Heart left ventricle (tissue), 16 donors: ENCODE measurements at regions not wholly inside any gene's neighbourhood (a gene's known extent, or its start where the extent isn't known, plus 50 kb on each side); places are given as distances from the start of the nearest gene placed in this dataset.

ENCODE experiments used
- ATAC-seq, 4 donors: fragments of 200-7000 bp; cut with Tn5 transposase; one replicate each; pipeline ENCODE4 v1.9.1; 2020 to 2022; ENCODE audit warnings: moderate library complexity in 4 of 4, mild to moderate bottlenecking in 3 of 4, moderate number of reproducible peaks in 1 of 4
- DNase-seq, 5 donors: peaks; one replicate each; pipeline ENCODE4 v3.0.0-alpha.2; 2020
- H3K27ac ChIP-seq, 12 donors: fragments of 200-600 bp; sonication (generic) in 4 of 12; one replicate each; pipeline versions ENCODE4 v1.5.0 to v1.8.0; 2016 to 2022; ENCODE audit warnings: mild to moderate bottlenecking in 2 of 12
- H3K27me3 ChIP-seq, 9 donors: fragments of 200-600 bp; sonication (generic) in 2 of 9; one replicate each; pipeline versions ENCODE4 v1.5.1 to v1.8.0; 2016 to 2022; ENCODE audit warnings: mild to moderate bottlenecking in 3 of 9
- H3K36me3 ChIP-seq, 9 donors: fragments of 200-600 bp; sonication (generic) in 2 of 9; one replicate each; pipeline versions ENCODE4 v1.5.0 to v1.8.0; 2018 to 2022; ENCODE audit warnings: mild to moderate bottlenecking in 2 of 9
- H3K4me1 ChIP-seq, 12 donors: fragments of 200-600 bp; sonication (generic) in 4 of 12; one replicate each; pipeline versions ENCODE4 v1.5.0 to v1.8.0; 2016 to 2022; ENCODE audit warnings: mild to moderate bottlenecking in 3 of 12
- H3K4me3 ChIP-seq, 12 donors: fragments of 200-600 bp; sonication (generic) in 4 of 12; one replicate each; pipeline versions ENCODE4 v1.5.0 to v1.8.0; 2017 to 2022; ENCODE audit warnings: mild to moderate bottlenecking in 9 of 12, moderate library complexity in 4 of 12
- H3K9me3 ChIP-seq, 12 donors: fragments of 200-600 bp; sonication (generic) in 4 of 12; one replicate each; pipeline versions ENCODE4 v1.5.0 to v1.8.0; 2016 to 2022; ENCODE audit warnings: mild to moderate bottlenecking in 1 of 12
- POLR2A ChIP-seq, 2 donors: fragments of 450-650 bp; IDR thresholded peaks; one replicate each; pipeline ENCODE4 v1.6.1; 2017; ENCODE audit warnings: antibody characterized with exemption in 2 of 2, mild to moderate bottlenecking in 2 of 2, moderate library complexity in 2 of 2
- WGBS, 4 donors: extraction: QIAGEN DNeasy Blood & Tissue Kit in 2 of 4; methylation state at CpG; one replicate each; pipeline versions ENCODE4 v1.1.5 to v1.1.7; 2013 to 2018; 5-methylcytosine and 5-hydroxymethylcytosine counted together
- intact Hi-C, 10 donors: fragments of 100-400 bp; cut with DNase I; formaldehyde crosslinking; loops; one replicate each; pipeline versions ENCODE4 v1.11.1 to v1.14.2; 2022
- TF ChIP-seq, protein P1 (sequence below), 12 donors: fragments of 200-600 bp; sonication (generic) in 4 of 12; IDR thresholded peaks; one replicate each; pipeline versions ENCODE4 v1.5.0 to v1.8.0; 2018 to 2022; ENCODE audit warnings: antibody characterized with exemption in 12 of 12, mild to moderate bottlenecking in 5 of 12
- donor health status: ischemic (EF 13 %, LVEDD 7.1; RV severe dilation, severe dysfunction).
- donor health status: healthy with polysubstance abuse.
- donor health status: DM: no; HTN: yes; CAD: no.
- donor health status: DM: no; HTN: no; CAD: no.
- donor health status: ischemic (EF 25% LVEDD 6.9; RV normal size, moderate dysfunction).
- donor health status: ischemic (EF 25% LVEDD 5.7; RV mildly dilated, moderate dysfunction).
- donor health status: healthy.
- donor health status: DM: yes; HTN: yes; CAD: no.
- donor health status: ischemic (EF 35%, LVEDD 5.7; RV mildly dilated, moderate dysfunction).
- donor health status: nonischemic (EF 11% LVEDD 7.7; RV severe dilation, severe dysfunction).
- donor health status: DM: yes; HTN: yes; CAD: no.
- donor health status: PGD.
- donor health status: ischemic (EF 29% LVEDD 5.4; RV normal size, mild dysfunction).
- donor health status: nonischemic (EF 23%, LVEDD 6.1; RV moderate dilation, normal function).

DNA sequence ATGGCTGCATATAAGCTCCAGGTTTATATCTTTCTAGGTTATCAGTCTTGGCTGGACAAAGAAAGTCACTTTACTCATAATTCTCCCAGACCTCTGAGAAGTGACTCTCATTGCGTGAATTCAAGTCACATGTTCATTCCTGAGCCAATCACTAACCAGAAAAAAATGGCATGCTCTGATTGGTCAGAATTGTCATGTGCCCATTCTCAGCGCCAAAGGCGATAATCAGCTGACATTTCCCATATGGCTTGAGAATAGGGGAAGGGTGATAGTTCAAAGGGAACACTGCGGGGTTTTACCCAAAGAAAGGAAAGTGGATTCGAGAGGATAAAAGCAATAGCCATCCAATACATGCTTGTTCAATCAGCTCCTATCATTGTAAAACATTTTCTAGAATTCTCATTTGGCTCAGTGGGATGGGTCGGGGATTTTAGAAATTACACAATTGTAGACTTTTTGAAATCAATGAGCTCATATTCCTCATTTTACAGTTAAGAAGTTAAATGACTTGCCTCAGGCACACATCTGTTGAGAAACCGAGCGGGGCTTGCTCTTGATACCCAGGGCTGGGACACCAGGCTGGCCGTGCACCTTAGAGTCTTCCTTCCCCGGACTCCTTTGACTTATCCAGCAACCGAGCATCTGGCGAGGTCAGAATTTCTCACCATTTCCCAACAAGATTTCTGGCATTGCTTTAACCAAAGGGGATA lies 454.0 kb upstream of the TBX3 start:
- WGBS, 4 donors: 84 to 92% (median 89%) methylated on average over 12 of the region's 12 CpGs
- peaks cover 0 to 9% (median 0%) of the 10 kb centered on the region in 12 donors for H3K9me3 ChIP-seq
- TF ChIP-seq, protein P1, sequence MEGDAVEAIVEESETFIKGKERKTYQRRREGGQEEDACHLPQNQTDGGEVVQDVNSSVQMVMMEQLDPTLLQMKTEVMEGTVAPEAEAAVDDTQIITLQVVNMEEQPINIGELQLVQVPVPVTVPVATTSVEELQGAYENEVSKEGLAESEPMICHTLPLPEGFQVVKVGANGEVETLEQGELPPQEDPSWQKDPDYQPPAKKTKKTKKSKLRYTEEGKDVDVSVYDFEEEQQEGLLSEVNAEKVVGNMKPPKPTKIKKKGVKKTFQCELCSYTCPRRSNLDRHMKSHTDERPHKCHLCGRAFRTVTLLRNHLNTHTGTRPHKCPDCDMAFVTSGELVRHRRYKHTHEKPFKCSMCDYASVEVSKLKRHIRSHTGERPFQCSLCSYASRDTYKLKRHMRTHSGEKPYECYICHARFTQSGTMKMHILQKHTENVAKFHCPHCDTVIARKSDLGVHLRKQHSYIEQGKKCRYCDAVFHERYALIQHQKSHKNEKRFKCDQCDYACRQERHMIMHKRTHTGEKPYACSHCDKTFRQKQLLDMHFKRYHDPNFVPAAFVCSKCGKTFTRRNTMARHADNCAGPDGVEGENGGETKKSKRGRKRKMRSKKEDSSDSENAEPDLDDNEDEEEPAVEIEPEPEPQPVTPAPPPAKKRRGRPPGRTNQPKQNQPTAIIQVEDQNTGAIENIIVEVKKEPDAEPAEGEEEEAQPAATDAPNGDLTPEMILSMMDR (IDR thresholded peaks at IDR 0.05): no peak
- TF ChIP-seq POLR2A (IDR thresholded peaks at IDR 0.05): no peak
- H3K27me3 ChIP-seq: no peaks in the 10 kb centered on the region
- intact Hi-C loops: loop anchor here in 1 of 10 donors (5.0 kb wide), 1 partner anchor 456 kb away; the partner anchor contains the start of gene TBX3
- ATAC-seq (no peak), DNase-seq (no peak)
- H3K4me3 ChIP-seq: no peak overlapping the region
- peaks cover 0 to 13% (median 0%) of the 10 kb centered on the region in 12 donors for H3K4me1 ChIP-seq
- H3K27ac ChIP-seq: no peak overlapping the region
- no peaks in the 10 kb centered on the region for H3K36me3 ChIP-seq

GRCh38 chr12:115135800-115136211 lies 451.8 kb upstream of the TBX3 start:
- TF ChIP-seq, protein P1 (IDR thresholded peaks at IDR 0.05): no peak
- no peak for TF ChIP-seq POLR2A (IDR thresholded peaks at IDR 0.05)
- DNase-seq (peak; percentile 35 to 90 (median 74)), ATAC-seq (peak; percentile 69 to 98 (median 96))
- no peaks in the 10 kb centered on the region for H3K36me3 ChIP-seq
- intact Hi-C loops: loop anchor here in 1 of 10 donors (5.0 kb wide), 1 partner anchor 454 kb away; the partner anchor contains the start of gene TBX3
- H3K27ac ChIP-seq: peak overlapping the region in 3 of 12 donors; percentile 27 to 35 (median 30)
- WGBS, 4 donors: 18 to 25% (median 23%) methylated on average over 8 of the region's 8 CpGs
- H3K4me1 ChIP-seq: peaks cover 0 to 13% (median 0%) of the 10 kb centered on the region in 12 donors
- H3K27me3 ChIP-seq: no peaks in the 10 kb centered on the region
- H3K4me3 ChIP-seq: no peak overlapping the region
- H3K9me3 ChIP-seq: peaks cover 0 to 5% (median 0%) of the 10 kb centered on the region in 12 donors

DNA sequence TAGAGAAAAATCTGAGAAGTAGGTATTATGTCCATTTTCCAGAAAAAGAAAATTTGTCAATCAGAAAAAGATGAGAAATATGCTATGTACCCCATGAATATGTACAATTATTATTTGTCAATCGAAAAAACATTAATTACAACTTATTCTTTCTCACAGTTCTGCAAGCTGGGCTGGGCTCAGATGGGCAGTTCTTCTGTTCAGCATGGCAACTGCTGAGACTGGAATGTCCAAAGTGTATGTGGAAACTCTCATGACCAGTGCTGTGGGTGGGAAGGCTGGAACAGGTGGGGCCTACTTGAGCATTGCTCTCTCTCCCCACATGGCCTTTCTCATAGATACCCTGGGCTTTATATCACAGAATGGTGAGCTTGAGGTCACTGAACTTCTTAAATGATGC lies 450.3 kb upstream of the TBX3 start:
- 89 to 96% (median 92%) methylated on average over 1 of the region's 1 CpG for WGBS, 4 donors
- no peak for ATAC-seq

GRCh38 chr12:115132905-115133304 lies 448.9 kb upstream of the TBX3 start:
- H3K4me1 ChIP-seq: peaks cover 0 to 13% (median 0%) of the 10 kb centered on the region in 12 donors
- H3K4me3 ChIP-seq: no peak overlapping the region
- 86 to 88% (median 87%) methylated on average over 3 of the region's 3 CpGs for WGBS, 4 donors
- TF ChIP-seq POLR2A (IDR thresholded peaks at IDR 0.05): no peak
- TF ChIP-seq, protein P1 (IDR thresholded peaks at IDR 0.05): no peak
- no peak overlapping the region for H3K27ac ChIP-seq
- no peaks in the 10 kb centered on the region for H3K36me3 ChIP-seq
- intact Hi-C loops: no loop called here
- DNase-seq (no peak), ATAC-seq (no peak)
- H3K9me3 ChIP-seq: peaks cover 0 to 5% (median 0%) of the 10 kb centered on the region in 12 donors
- H3K27me3 ChIP-seq: no peaks in the 10 kb centered on the region

More for the DNA sequence above, 450.3 kb upstream of the TBX3 start:
- TF ChIP-seq POLR2A (IDR thresholded peaks at IDR 0.05): no peak
- TF ChIP-seq, protein P1 (IDR thresholded peaks at IDR 0.05): no peak
- H3K4me1 ChIP-seq: peaks cover 0 to 13% (median 0%) of the 10 kb centered on the region in 12 donors
- no peak for DNase-seq
- intact Hi-C loops: no loop called here
- no peaks in the 10 kb centered on the region for H3K27me3 ChIP-seq
- H3K36me3 ChIP-seq: no peaks in the 10 kb centered on the region
- no peak overlapping the region for H3K27ac ChIP-seq
- H3K4me3 ChIP-seq: no peak overlapping the region
- H3K9me3 ChIP-seq: peaks cover 0 to 5% (median 0%) of the 10 kb centered on the region in 12 donors
